ENCODE measurements at regions not wholly inside any gene's neighbourhood (a gene's known extent, or its start where the extent isn't known, plus 50 kb on each side); places are given as distances from the start of the nearest gene placed in this dataset.
"Not testable (repeated sequence)": the region's sequence is repeated elsewhere in the genome, so short reads cannot be mapped to it uniquely, and the experiment has no call there.

GRCh38 chr7:10637991-10638390, 335.7 kb upstream of the PHF14 start:
- no peak for DNase-seq (ENCODE audit: low spot score)
- no peaks in the 10 kb centered on the region for H3K4me1 ChIP-seq
- H3K27ac ChIP-seq, result no peak overlapping the region
- no peaks in the 10 kb centered on the region for H3K27me3 ChIP-seq
- H3K36me3 ChIP-seq, result no peaks in the 10 kb centered on the region
- no peak overlapping the region for H3K4me3 ChIP-seq
- TF ChIP-seq CTCF (IDR thresholded peaks at IDR 0.05), result no peak
- no peaks in the 10 kb centered on the region for H3K9me3 ChIP-seq

DNA sequence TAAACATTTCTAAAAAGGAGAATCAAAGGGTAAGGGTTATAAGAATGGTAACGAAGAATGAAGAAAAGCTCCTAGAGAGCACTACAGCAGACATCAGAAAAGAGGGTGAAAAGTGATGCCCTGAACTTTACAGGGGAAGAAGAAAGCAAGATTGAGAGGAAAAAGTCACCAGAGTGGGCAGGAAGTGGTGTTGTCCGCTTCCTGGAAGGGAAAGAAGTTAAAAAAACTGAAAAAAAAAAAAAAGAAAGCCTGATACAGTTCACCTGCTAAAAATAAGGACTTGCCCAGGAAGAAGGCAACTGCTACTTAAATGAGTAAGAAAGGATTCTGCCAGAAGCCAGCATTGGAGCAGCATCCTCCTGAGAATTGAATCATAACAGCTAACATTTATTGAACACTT, 330.1 kb upstream of the PHF14 start:
- no peak for DNase-seq (ENCODE audit: low spot score)
- Histone ChIP-seq H3K4me3 (no peak overlapping the region), H3K27ac (no peak overlapping the region), H3K9me3 (no peaks in the 10 kb centered on the region), H3K4me1 (no peaks in the 10 kb centered on the region), H3K27me3 (no peaks in the 10 kb centered on the region), H3K36me3 (no peaks in the 10 kb centered on the region)
- no peak for TF ChIP-seq CTCF (IDR thresholded peaks at IDR 0.05)

GRCh38 chr7:10644849-10645248, 328.8 kb upstream of the PHF14 start:
- Histone ChIP-seq H3K4me3 (no peak overlapping the region), H3K9me3 (no peaks in the 10 kb centered on the region), H3K27me3 (no peaks in the 10 kb centered on the region), H3K36me3 (no peaks in the 10 kb centered on the region), H3K4me1 (no peaks in the 10 kb centered on the region), H3K27ac (no peak overlapping the region)
- TF ChIP-seq CTCF (IDR thresholded peaks at IDR 0.05), result no peak
- no peak for DNase-seq (ENCODE audit: low spot score)

DNA sequence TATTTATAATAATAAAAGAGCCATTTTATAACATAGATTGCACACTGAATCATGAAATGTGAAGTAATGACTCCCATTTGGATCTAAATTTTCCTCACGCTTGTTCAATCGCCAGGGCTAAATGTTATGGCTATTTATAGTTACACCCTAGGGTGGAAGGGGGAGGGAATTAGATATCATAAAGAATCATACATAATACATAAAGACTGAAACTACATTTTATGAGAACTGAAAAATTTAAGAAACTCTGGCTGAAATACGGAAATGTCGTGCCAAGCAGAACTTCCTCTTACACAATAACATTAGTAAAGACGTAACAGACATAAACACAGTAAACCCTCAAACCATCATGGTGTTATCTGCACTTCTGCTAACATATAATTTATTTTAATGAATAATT, 327.5 kb upstream of the PHF14 start:
- H3K4me3 ChIP-seq, result no peak overlapping the region
- H3K27ac ChIP-seq, result no peak overlapping the region
- DNase-seq (ENCODE audit: low spot score), result no peak
- H3K4me1 ChIP-seq, result no peaks in the 10 kb centered on the region
- no peaks in the 10 kb centered on the region for H3K36me3 ChIP-seq
- H3K27me3 ChIP-seq, result no peaks in the 10 kb centered on the region
- no peaks in the 10 kb centered on the region for H3K9me3 ChIP-seq
- no peak for TF ChIP-seq CTCF (IDR thresholded peaks at IDR 0.05)

- no peak for DNase-seq (ENCODE audit: low spot score)
- Histone ChIP-seq H3K27me3 (no peaks in the 10 kb centered on the region), H3K4me3 (no peak overlapping the region), H3K9me3 (no peaks in the 10 kb centered on the region), H3K36me3 (no peaks in the 10 kb centered on the region), H3K4me1 (no peaks in the 10 kb centered on the region), H3K27ac (no peak overlapping the region)
- TF ChIP-seq CTCF (IDR thresholded peaks at IDR 0.05), result no peak
Measured at GRCh38 chr7:10648289-10648688, 325.4 kb upstream of the PHF14 start.

DNA sequence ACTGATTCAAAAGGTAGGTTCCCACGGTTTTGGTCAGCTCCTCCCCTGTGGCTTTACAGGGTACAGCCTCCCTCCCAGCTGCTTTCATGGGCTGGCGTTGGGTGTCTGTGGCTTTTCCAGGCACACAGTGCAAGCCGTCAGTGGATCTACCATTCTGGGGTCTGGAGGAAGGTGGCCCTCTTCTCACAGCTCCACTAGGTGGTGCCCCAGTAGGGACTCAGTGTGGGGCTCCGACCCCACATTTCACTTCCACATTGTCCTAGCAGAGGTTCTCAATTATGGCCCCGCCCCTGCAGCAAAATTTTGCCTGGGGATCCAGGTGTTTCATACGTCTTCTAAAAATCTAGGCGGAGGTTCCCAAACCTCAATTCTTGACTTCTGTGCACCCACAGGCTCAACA, 324.6 kb upstream of the PHF14 start:
- not testable (repeated sequence) for H3K4me1 ChIP-seq; H3K27ac ChIP-seq; DNase-seq (ENCODE audit: low spot score); H3K4me3 ChIP-seq; H3K36me3 ChIP-seq; H3K9me3 ChIP-seq; H3K27me3 ChIP-seq

All from right atrium auricular region (tissue), 2 donors.